GM12878 (cell line): ENCODE measurements at regions not wholly inside any gene's neighbourhood (a gene's known extent, or its start where the extent isn't known, plus 50 kb on each side); places are given as distances from the start of the nearest gene placed in this dataset.

Source experiments
- ATAC-seq: fragments of 200-7000 bp; cut with Tn5 transposase; 3 replicates; pipeline ENCODE4 v1.9.1; 2020; ENCODE audit warnings: mild to moderate bottlenecking, moderate library complexity
- BruUV-seq: library from RNA; stranded (reverse); fragments of 400-500 nt; replicated peaks from 2 replicates; lab custom pipeline; 2021; lab: Mats Ljungman, UMichigan
- CTCF ChIA-PET: fragments of 300-600 bp; sonication (Branson Sonifier 250); formaldehyde crosslinking; extraction: SDS; loops from one replicate; lab custom pipeline; 2021; ENCODE audit warnings: inconsistent platforms; lab: Yijun Ruan, JAX
- POLR2A ChIA-PET: fragments of 350-600 bp; formaldehyde crosslinking; extraction: SDS; loops from one replicate; lab custom pipeline; 2021; ENCODE audit warnings: inconsistent platforms; lab: Charles Lee
- RAD21 ChIA-PET: fragments of 300-600 bp; sonication (Branson Sonifier 250); formaldehyde crosslinking; loops from one replicate; lab custom pipeline; 2023; ENCODE audit warnings: antibody characterized with exemption; ENCODE audit not compliant: unreplicated experiment; lab: Charles Lee
- SMC1A ChIA-PET: fragments of 300-600 bp; sonication (Branson Sonifier 250); formaldehyde crosslinking; loops from one replicate; lab custom pipeline; 2023; ENCODE audit not compliant: unreplicated experiment, uncharacterized antibody; lab: Charles Lee
- DNase-seq: peaks from one replicate; pipeline ENCODE4 v3.0.0-alpha.2; 2011; ENCODE audit warnings: low read depth, low spot score
- FAIRE-seq: peaks from 3 replicates; lab custom pipeline; 2011; peaks lifted over from hg19 to GRCh38; lab: Jason Lieb, UNC
- H2AFZ ChIP-seq: 2 replicates; pipeline ENCODE4 v1.6.0; 2011; ENCODE audit warnings: low read depth, low read length, control low read depth; ENCODE audit not compliant: control insufficient read depth
- H3K27ac ChIP-seq: 2 replicates; pipeline ENCODE4 v1.5.1; 2011; ENCODE audit warnings: control low read depth; ENCODE audit not compliant: control insufficient read depth, insufficient read depth
- H3K27me3 ChIP-seq, 2 experiments: replicated peaks in 1 of 2; 2 replicates each; pipeline versions ENCODE4 v1.6.0 to v1.6.1; 2011; ENCODE audit warnings: low read length in 1 of 2; ENCODE audit not compliant: control insufficient read depth in 2 of 2, insufficient read depth in 2 of 2
- H3K36me3 ChIP-seq, 2 experiments: 2 replicates each; pipeline ENCODE4 v1.5.1; 2011; ENCODE audit warnings: low read length in 1 of 2; ENCODE audit not compliant: control insufficient read depth in 2 of 2, insufficient read depth in 2 of 2
- H3K4me1 ChIP-seq: 2 replicates; pipeline ENCODE4 v1.6.1; 2011; ENCODE audit warnings: mild to moderate bottlenecking, low read length, moderate library complexity, mixed read lengths; ENCODE audit not compliant: control insufficient read depth, insufficient read depth
- H3K4me2 ChIP-seq: 2 replicates; pipeline ENCODE4 v1.6.0; 2011; ENCODE audit warnings: control low read depth; ENCODE audit not compliant: control insufficient read depth, insufficient read depth
- H3K4me3 ChIP-seq: fragments of 200-600 bp; sonication (generic); 2 replicates; pipeline ENCODE4 v1.5.1; 2016
- H3K79me2 ChIP-seq: 2 replicates; pipeline ENCODE4 v1.6.0; 2011; ENCODE audit warnings: low read length; ENCODE audit not compliant: control insufficient read depth, insufficient read depth
- H3K9ac ChIP-seq: 2 replicates; pipeline ENCODE4 v1.8.0; 2011; ENCODE audit warnings: low read length, control low read depth, mixed read lengths; ENCODE audit not compliant: control insufficient read depth, insufficient read depth
- H3K9me3 ChIP-seq: replicated peaks from 3 replicates; pipeline ENCODE4 v1.5.1; 2011; ENCODE audit warnings: mild to moderate bottlenecking, low read length; ENCODE audit not compliant: control insufficient read depth, insufficient read depth
- H4K20me1 ChIP-seq: 2 replicates; pipeline ENCODE4 v1.6.0; 2011; ENCODE audit not compliant: control insufficient read depth, insufficient read depth
- BCL3 ChIP-seq: IDR thresholded peaks from 2 replicates; pipeline ENCODE4 v1.6.1; 2011; ENCODE audit warnings: borderline replicate concordance, low read depth, mild to moderate bottlenecking, moderate library complexity, low read length; ENCODE audit not compliant: insufficient read depth, poor library complexity, severe bottlenecking
- E4F1 ChIP-seq: fragments of 450-650 bp; IDR thresholded peaks from 2 replicates; pipeline ENCODE4 v1.6.1; 2018; ENCODE audit warnings: borderline replicate concordance, mild to moderate bottlenecking; ENCODE audit not compliant: partially characterized antibody
- GATAD2B ChIP-seq: fragments of 450-650 bp; conservative IDR thresholded peaks from 2 replicates; pipeline ENCODE4 v1.6.1; 2017; ENCODE audit warnings: low read depth, mild to moderate bottlenecking, moderate library complexity
- HDAC6 ChIP-seq: fragments of 200-600 bp; sonication (generic); IDR thresholded peaks from one replicate; pipeline ENCODE4 v1.8.0; 2017; ENCODE audit warnings: antibody characterized with exemption; ENCODE audit not compliant: unreplicated experiment
- JUND ChIP-seq: IDR thresholded peaks from 2 replicates; pipeline ENCODE4 v1.6.1; 2012; ENCODE audit warnings: low read depth, mild to moderate bottlenecking, low read length, improper control_type of control experiment, moderate library complexity
- MEF2A ChIP-seq: IDR thresholded peaks from 2 replicates; pipeline ENCODE4 v1.6.1; 2011; ENCODE audit warnings: low read depth, mild to moderate bottlenecking, low read length, moderate library complexity; ENCODE audit not compliant: insufficient read depth
- MTA2 ChIP-seq: fragments of 450-650 bp; IDR thresholded peaks from 2 replicates; pipeline ENCODE4 v1.6.1; 2016; ENCODE audit warnings: low read depth, mild to moderate bottlenecking, moderate library complexity
- NFXL1 ChIP-seq: fragments of 450-650 bp; IDR thresholded peaks from 2 replicates; pipeline ENCODE4 v1.6.1; 2017; ENCODE audit warnings: antibody characterized with exemption, mild to moderate bottlenecking, borderline replicate concordance
- NRF1 ChIP-seq: conservative IDR thresholded peaks from 2 replicates; pipeline ENCODE4 v1.6.1; 2011; ENCODE audit warnings: mild to moderate bottlenecking, low read depth, low read length, improper control_type of control experiment
- POLR2A ChIP-seq: IDR thresholded peaks from 2 replicates; pipeline ENCODE4 v1.6.1; 2011; ENCODE audit warnings: low read depth, mild to moderate bottlenecking, low read length
- PRDM15 ChIP-seq: fragments of 450-650 bp; formaldehyde crosslinking; IDR thresholded peaks from 2 replicates; pipeline ENCODE4 v1.4.0; 2020; ENCODE audit warnings: mild to moderate bottlenecking, moderate library complexity
- RBBP5 ChIP-seq: fragments of 200-600 bp; sonication (generic); conservative IDR thresholded peaks from 2 replicates; pipeline ENCODE4 v1.6.1; 2016
- SREBF1 ChIP-seq: IDR thresholded peaks from 2 replicates; pipeline ENCODE4 v1.6.1; 2012; ENCODE audit warnings: mild to moderate bottlenecking, low read length
- SREBF2 ChIP-seq: IDR thresholded peaks from 2 replicates; pipeline ENCODE4 v1.6.1; 2012; ENCODE audit warnings: mild to moderate bottlenecking, low read length
- TBL1XR1 ChIP-seq: IDR thresholded peaks from 2 replicates; pipeline ENCODE4 v1.6.1; 2012; ENCODE audit warnings: low read depth, low read length, improper control_type of control experiment
- TCF7 ChIP-seq: IDR thresholded peaks from 2 replicates; pipeline ENCODE4 v1.6.1; 2014; ENCODE audit warnings: antibody characterized with exemption, borderline replicate concordance
- USF2 ChIP-seq: IDR thresholded peaks from 2 replicates; pipeline ENCODE4 v1.6.1; 2011; ENCODE audit warnings: low read depth, low read length, improper control_type of control experiment, borderline replicate concordance
- ZNF207 ChIP-seq: fragments of 450-650 bp; IDR thresholded peaks from 2 replicates; pipeline ENCODE4 v1.6.1; 2014; ENCODE audit warnings: antibody characterized with exemption, mild to moderate bottlenecking, borderline replicate concordance
- WGBS: methylation state at CpG from one replicate; pipeline ENCODE4 v1.1.6; 2016; ENCODE audit warnings: low lambda C conversion rate; ENCODE audit not compliant: insufficient replicate concordance, insufficient coverage; ENCODE audit errors: missing lambda C conversion rate; 5-methylcytosine and 5-hydroxymethylcytosine counted together
- in situ Hi-C: fragments of 300-500 bp; cut with MboI; formaldehyde crosslinking; loops from 9 replicates; pipeline ENCODE4 v1.14.3; 2018; ENCODE audit warnings: mixed read lengths
- intact Hi-C: fragments of 100-400 bp; cut with micrococcal nuclease; formaldehyde crosslinking; loops from one replicate; pipeline ENCODE4 v1.14.2; 2022; ENCODE audit not compliant: unreplicated experiment

GRCh38 chr21:25361765-25362164, 245.5 kb downstream of the MRPL39 start:
- in situ Hi-C loops (no loop called here), intact Hi-C loops (no loop called here)
- H3K27me3 ChIP-seq: no peaks in the 10 kb centered on the region
- H3K4me3 ChIP-seq: no peak overlapping the region
- no peaks in the 10 kb centered on the region for H4K20me1 ChIP-seq
- POLR2A ChIA-PET: no interaction called here
- WGBS: 97% methylated on average over 28 of the region's 28 CpGs
- no peaks in the 10 kb centered on the region for H3K79me2 ChIP-seq
- no peak overlapping the region for H3K27ac ChIP-seq
- no peaks in the 10 kb centered on the region; the same call in 2 of the 3 replicates for H3K9me3 ChIP-seq
- RAD21 ChIA-PET: no interaction called here
- SMC1A ChIA-PET: interaction anchor here (0.9 to 2.4 kb wide), 2 partner anchors 11 to 12 kb away, joined by 3 to 7 read pairs; no protein-coding TSS in a partner anchor
- CTCF ChIA-PET: interaction anchor here (0.7 to 1.5 kb wide), 3 partner anchors 24 to 116 kb away, joined by 3 to 5 read pairs (median 4); no protein-coding TSS in a partner anchor
- DNase-seq (no peak), FAIRE-seq (no peak), ATAC-seq (no peak)
- H3K4me1 ChIP-seq: no peaks in the 10 kb centered on the region
- no peak overlapping the region for H2AFZ ChIP-seq
- no peaks in the 10 kb centered on the region for H3K36me3 ChIP-seq
- BruUV-seq: no TSS peak
- no peak overlapping the region for H3K4me2 ChIP-seq
- no peak overlapping the region for H3K9ac ChIP-seq
- TF ChIP-seq SREBF2 (no peak), TCF7 (no peak), TBL1XR1 (no peak), BCL3 (no peak), HDAC6 (no peak), USF2 (no peak), POLR2A (no peak), ZNF207 (no peak), PRDM15 (no peak), MTA2 (no peak), E4F1 (no peak), NRF1 (no peak), MEF2A (no peak), JUND (no peak), RBBP5 (no peak), GATAD2B (no peak), SREBF1 (no peak), NFXL1 (no peak)
